ENCODE measurements at regions not wholly inside any gene's neighbourhood (a gene's known extent, or its start where the extent isn't known, plus 50 kb on each side); places are given as distances from the start of the nearest gene placed in this dataset.

DNA sequence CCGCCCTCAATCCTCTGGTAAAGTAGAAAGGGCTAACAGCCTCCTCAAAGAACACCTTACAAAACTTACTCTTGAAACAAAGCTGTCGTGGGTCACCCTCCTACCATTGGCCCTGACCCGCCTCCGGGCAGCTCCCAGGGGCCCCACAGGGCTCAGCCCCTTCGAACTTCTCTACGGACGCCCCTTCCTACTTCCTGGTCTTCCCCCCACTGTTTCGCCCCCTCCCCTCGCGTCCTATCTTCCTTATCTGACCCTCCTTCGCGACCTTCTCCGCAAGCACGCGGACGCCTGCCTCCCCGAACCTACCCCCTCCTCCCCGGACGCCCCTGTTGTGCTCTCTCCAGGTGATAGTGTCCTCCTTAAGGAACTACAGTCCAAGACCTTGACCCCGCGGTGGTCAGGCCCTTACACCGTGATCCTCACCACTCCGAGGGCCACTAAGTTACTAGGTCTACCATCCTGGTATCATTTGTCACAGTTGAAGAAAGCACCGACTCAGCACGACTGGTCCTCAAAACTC lies 963.1 kb downstream of the RPA4 start:
- TF ChIP-seq, protein P1, sequence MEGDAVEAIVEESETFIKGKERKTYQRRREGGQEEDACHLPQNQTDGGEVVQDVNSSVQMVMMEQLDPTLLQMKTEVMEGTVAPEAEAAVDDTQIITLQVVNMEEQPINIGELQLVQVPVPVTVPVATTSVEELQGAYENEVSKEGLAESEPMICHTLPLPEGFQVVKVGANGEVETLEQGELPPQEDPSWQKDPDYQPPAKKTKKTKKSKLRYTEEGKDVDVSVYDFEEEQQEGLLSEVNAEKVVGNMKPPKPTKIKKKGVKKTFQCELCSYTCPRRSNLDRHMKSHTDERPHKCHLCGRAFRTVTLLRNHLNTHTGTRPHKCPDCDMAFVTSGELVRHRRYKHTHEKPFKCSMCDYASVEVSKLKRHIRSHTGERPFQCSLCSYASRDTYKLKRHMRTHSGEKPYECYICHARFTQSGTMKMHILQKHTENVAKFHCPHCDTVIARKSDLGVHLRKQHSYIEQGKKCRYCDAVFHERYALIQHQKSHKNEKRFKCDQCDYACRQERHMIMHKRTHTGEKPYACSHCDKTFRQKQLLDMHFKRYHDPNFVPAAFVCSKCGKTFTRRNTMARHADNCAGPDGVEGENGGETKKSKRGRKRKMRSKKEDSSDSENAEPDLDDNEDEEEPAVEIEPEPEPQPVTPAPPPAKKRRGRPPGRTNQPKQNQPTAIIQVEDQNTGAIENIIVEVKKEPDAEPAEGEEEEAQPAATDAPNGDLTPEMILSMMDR (IDR thresholded peaks at IDR 0.05; ENCODE audit: insufficient read depth, low read length) = no peak
- DNase-seq (ENCODE audit: low read depth) = no peak
- no peak overlapping the region for H3K4me3 ChIP-seq (ENCODE audit: low read depth, low read length)

DNA sequence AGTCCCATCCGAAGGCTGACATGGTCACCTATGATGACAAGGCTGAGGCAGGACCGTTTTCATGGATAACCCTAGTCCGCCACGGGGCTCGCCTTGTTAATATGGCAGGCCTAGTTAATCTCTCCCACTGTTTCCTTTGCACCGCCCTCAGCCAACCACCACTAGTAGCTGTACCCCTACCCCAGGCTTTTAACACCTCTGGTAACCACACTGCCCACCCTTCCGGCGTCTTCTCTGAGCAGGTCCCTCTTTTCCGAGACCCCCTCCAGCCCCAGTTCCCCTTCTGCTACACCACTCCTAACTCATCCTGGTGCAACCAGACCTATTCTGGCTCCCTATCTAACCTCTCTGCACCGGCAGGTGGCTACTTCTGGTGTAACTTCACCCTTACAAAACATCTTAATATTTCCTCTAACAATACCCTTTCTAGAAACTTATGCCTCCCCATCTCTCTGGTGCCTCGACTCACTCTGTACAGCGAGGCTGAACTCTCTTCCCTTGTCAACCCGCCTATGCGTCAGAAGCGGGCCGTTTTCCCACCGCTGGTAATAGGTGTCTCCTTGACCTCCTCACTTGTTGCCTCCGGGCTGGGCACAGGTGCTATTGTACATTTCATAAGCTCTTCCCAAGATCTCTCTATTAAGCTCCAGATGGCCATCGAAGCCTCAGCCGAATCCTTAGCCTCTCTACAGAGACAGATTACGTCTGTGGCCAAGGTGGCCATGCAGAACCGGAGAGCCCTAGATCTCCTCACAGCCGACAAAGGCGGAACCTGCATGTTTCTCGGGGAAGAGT lies 964.4 kb downstream of the RPA4 start:
- DNase-seq (ENCODE audit: low read depth) = no peak
- TF ChIP-seq, protein P1 (IDR thresholded peaks at IDR 0.05; ENCODE audit: insufficient read depth, low read length) = no peak
- no peak overlapping the region for H3K4me3 ChIP-seq (ENCODE audit: low read depth, low read length)

DNA sequence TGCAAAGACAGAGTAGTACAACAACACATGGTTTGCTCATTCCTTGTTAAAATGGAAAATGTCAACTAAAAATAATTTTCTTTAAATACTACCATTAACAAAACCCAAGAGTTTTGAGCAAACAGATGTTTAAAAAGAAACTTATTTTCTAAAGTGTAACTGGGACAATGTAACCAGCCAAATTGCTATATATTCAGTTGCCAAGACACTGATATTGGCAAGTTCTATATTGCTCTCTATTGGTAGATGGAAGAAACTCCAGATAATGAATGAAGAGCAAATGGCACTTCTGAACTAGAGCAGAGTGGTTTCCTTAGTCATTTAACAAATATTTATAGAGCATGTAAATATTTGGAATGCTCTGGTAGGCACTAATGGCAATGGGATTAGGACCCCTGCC lies 966.2 kb downstream of the RPA4 start:
- DNase-seq (ENCODE audit: low read depth) = no peak
- H3K4me3 ChIP-seq (ENCODE audit: low read depth, low read length) = no peak overlapping the region
- TF ChIP-seq, protein P1 (IDR thresholded peaks at IDR 0.05; ENCODE audit: insufficient read depth, low read length) = no peak

GRCh38 chrX:97850911-97851310 lies 967.2 kb downstream of the RPA4 start:
- TF ChIP-seq, protein P1 (IDR thresholded peaks at IDR 0.05; ENCODE audit: insufficient read depth, low read length) = no peak
- DNase-seq (ENCODE audit: low read depth) = no peak
- H3K4me3 ChIP-seq (ENCODE audit: low read depth, low read length) = no peak overlapping the region

- TF ChIP-seq, protein P1 (IDR thresholded peaks at IDR 0.05; ENCODE audit: insufficient read depth, low read length) = no peak
- DNase-seq (ENCODE audit: low read depth) = no peak
- no peak overlapping the region for H3K4me3 ChIP-seq (ENCODE audit: low read depth, low read length)
Observed at GRCh38 chrX:97854086-97854485, 970.4 kb downstream of the RPA4 start.

DNA sequence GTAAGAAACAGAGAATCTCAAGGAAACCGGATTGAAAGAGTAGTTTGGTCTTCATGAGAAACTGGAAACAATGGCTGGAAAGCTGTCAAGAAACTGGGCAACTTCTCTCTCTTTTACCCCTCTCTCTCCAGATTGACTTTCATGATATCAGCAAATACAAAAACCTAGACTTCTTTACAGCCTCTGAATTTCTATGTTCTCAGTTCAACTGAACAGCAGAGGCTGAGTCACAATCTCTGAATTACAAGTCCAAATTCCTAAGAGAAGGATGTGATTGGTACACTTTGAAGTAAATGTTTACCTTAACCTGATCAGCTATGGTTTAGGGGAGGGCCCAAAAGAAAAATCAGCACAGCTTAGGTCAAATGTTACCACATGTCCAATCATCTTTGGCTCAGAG lies 974.9 kb downstream of the RPA4 start:
- TF ChIP-seq, protein P1 (IDR thresholded peaks at IDR 0.05; ENCODE audit: insufficient read depth, low read length) = no peak
- DNase-seq (ENCODE audit: low read depth) = peak; percentile 49

More for the DNA sequence above, 974.9 kb downstream of the RPA4 start:
- no peak overlapping the region for H3K4me3 ChIP-seq (ENCODE audit: low read depth, low read length)

Measured in fibroblast of the aortic adventitia (primary cell).